Thyroid gland (tissue), 4 donors: ENCODE measurements at regions not wholly inside any gene's neighbourhood (a gene's known extent, or its start where the extent isn't known, plus 50 kb on each side); places are given as distances from the start of the nearest gene placed in this dataset.

Experiments used
- CTCF ChIP-seq, 6 experiments: fragments of 200-600 bp in 3 of 6; fragments of 450-650 bp in 3 of 6; sonication (generic) in 3 of 6; IDR thresholded peaks; one replicate each; pipeline ENCODE4 v1.5.1; 2016 to 2019; ENCODE audit warnings: antibody characterized with exemption in 6 of 6, mild to moderate bottlenecking in 2 of 6, inconsistent platforms in 1 of 6, moderate library complexity in 1 of 6
- POLR2A ChIP-seq, 2 donors: fragments of 450-650 bp; IDR thresholded peaks; one replicate each; pipeline ENCODE4 v1.6.1; 2017; ENCODE audit warnings: antibody characterized with exemption in 2 of 2, mild to moderate bottlenecking in 2 of 2, moderate library complexity in 1 of 2

- no peak for TF ChIP-seq POLR2A (IDR thresholded peaks at IDR 0.05)
- TF ChIP-seq CTCF (IDR thresholded peaks at IDR 0.05), result no peak
These were observed 195.0 kb downstream of the GIPC2 start for GRCh38 chr1:78240755-78241154.
